ENCODE measurements at regions not wholly inside any gene's neighbourhood (a gene's known extent, or its start where the extent isn't known, plus 50 kb on each side); places are given as distances from the start of the nearest gene placed in this dataset.

- DNase-seq (ENCODE audit: low spot score), result no peak
- H3K9ac ChIP-seq (ENCODE audit: low read depth in 1 of 2, low read length in 2 of 2), result no peak overlapping the region
- H3K36me3 ChIP-seq (ENCODE audit: control insufficient read depth in 4 of 4, insufficient read depth in 3 of 4, low read depth in 1 of 4, low read length in 3 of 4), result no peaks in the 10 kb centered on the region
- H3K27me3 ChIP-seq (ENCODE audit: control insufficient read depth in 4 of 4, insufficient read depth in 4 of 4, low read length in 3 of 4), result no peaks in the 10 kb centered on the region
- TF ChIP-seq SP1 (IDR thresholded peaks at IDR 0.05) (no peak), RXRA (IDR thresholded peaks at IDR 0.05) (no peak)
- H3K4me3 ChIP-seq (ENCODE audit: low read depth in 1 of 3, low read length in 3 of 3), result no peak overlapping the region
- no peaks in the 10 kb centered on the region for H3K9me3 ChIP-seq (ENCODE audit: control insufficient read depth in 4 of 4, low read length in 3 of 4)
- 90% methylated on average over 3 of the region's 3 CpGs for WGBS
- H3K27ac ChIP-seq (ENCODE audit: low read depth in 1 of 2, low read length in 2 of 2), result no peak overlapping the region
- no peaks in the 10 kb centered on the region for H3K4me1 ChIP-seq (ENCODE audit: control insufficient read depth in 4 of 4, insufficient read depth in 4 of 4, low read length in 3 of 4)
These were observed 302.4 kb upstream of the KLF4 start for GRCh38 chr9:107792006-107792405.

GRCh38 chr9:107789001-107789700 lies 299.6 kb upstream of the KLF4 start:
- TF ChIP-seq NR2F2 (IDR thresholded peaks at IDR 0.05), result no peak
- no peak for TF ChIP-seq MAX (IDR thresholded peaks at IDR 0.05)
- TF ChIP-seq EGR1 (IDR thresholded peaks at IDR 0.05; ENCODE audit: low read depth in 2 of 2), result no peak
- no peak overlapping the region for H3K27ac ChIP-seq (ENCODE audit: low read depth in 1 of 2, low read length in 2 of 2)
- H3K9ac ChIP-seq (ENCODE audit: low read depth in 1 of 2, low read length in 2 of 2), result no peak overlapping the region
- DNase-seq (ENCODE audit: low spot score), result no peak
- H3K4me1 ChIP-seq (ENCODE audit: control insufficient read depth in 4 of 4, insufficient read depth in 4 of 4, low read length in 3 of 4), result no peaks in the 10 kb centered on the region
- H3K36me3 ChIP-seq (ENCODE audit: control insufficient read depth in 4 of 4, insufficient read depth in 3 of 4, low read depth in 1 of 4, low read length in 3 of 4), result no peaks in the 10 kb centered on the region
- WGBS, result 94% methylated on average over 4 of the region's 4 CpGs
- no peaks in the 10 kb centered on the region for H3K27me3 ChIP-seq (ENCODE audit: control insufficient read depth in 4 of 4, insufficient read depth in 4 of 4, low read length in 3 of 4)
- no peak overlapping the region for H3K4me3 ChIP-seq (ENCODE audit: low read depth in 1 of 3, low read length in 3 of 3)
- H3K9me3 ChIP-seq (ENCODE audit: control insufficient read depth in 4 of 4, low read length in 3 of 4), result no peaks in the 10 kb centered on the region

GRCh38 chr9:107786561-107786960 lies 297.0 kb upstream of the KLF4 start:
- DNase-seq (ENCODE audit: low spot score), result no peak
- Histone ChIP-seq H3K4me3 (ENCODE audit: low read depth in 1 of 3, low read length in 3 of 3) (no peak overlapping the region), H3K36me3 (ENCODE audit: control insufficient read depth in 4 of 4, insufficient read depth in 3 of 4, low read depth in 1 of 4, low read length in 3 of 4) (no peaks in the 10 kb centered on the region), H3K27me3 (ENCODE audit: control insufficient read depth in 4 of 4, insufficient read depth in 4 of 4, low read length in 3 of 4) (no peaks in the 10 kb centered on the region), H3K27ac (ENCODE audit: low read depth in 1 of 2, low read length in 2 of 2) (no peak overlapping the region), H3K9ac (ENCODE audit: low read depth in 1 of 2, low read length in 2 of 2) (no peak overlapping the region), H3K9me3 (ENCODE audit: control insufficient read depth in 4 of 4, low read length in 3 of 4) (no peaks in the 10 kb centered on the region), H3K4me1 (ENCODE audit: control insufficient read depth in 4 of 4, insufficient read depth in 4 of 4, low read length in 3 of 4) (no peaks in the 10 kb centered on the region)
- TF ChIP-seq RAD21 (IDR thresholded peaks at IDR 0.05) (no peak), HNF4G (IDR thresholded peaks at IDR 0.05) (no peak), SP1 (IDR thresholded peaks at IDR 0.05) (no peak), JUND (IDR thresholded peaks at IDR 0.05) (no peak), TAF1 (conservative IDR thresholded peaks at IDR 0.05) (no peak), GABPA (IDR thresholded peaks at IDR 0.05 in 1 of 2, conservative IDR thresholded peaks at IDR 0.05 in 1 of 2) (no peak), HNF4A (conservative IDR thresholded peaks at IDR 0.05) (no peak), MAX (IDR thresholded peaks at IDR 0.05) (no peak), CTCF (IDR thresholded peaks at IDR 0.05; ENCODE audit: low read depth, low read length, missing input control) (no peak), REST (IDR thresholded peaks at IDR 0.05) (no peak), RXRA (IDR thresholded peaks at IDR 0.05) (no peak), EGR1 (IDR thresholded peaks at IDR 0.05; ENCODE audit: low read depth in 2 of 2) (no peak), FOXA1 (IDR thresholded peaks at IDR 0.05) (no peak), FOXA2 (IDR thresholded peaks at IDR 0.05) (no peak), NR2F2 (IDR thresholded peaks at IDR 0.05) (no peak), YY1 (IDR thresholded peaks at IDR 0.05) (no peak)
- 88% methylated on average over 2 of the region's 2 CpGs for WGBS
